Osteoblast (primary cell): ENCODE measurements at regions not wholly inside any gene's neighbourhood (a gene's known extent, or its start where the extent isn't known, plus 50 kb on each side); places are given as distances from the start of the nearest gene placed in this dataset.

Experiments
- DNase-seq: peaks from one replicate; pipeline ENCODE4 v3.0.0; 2011; ENCODE audit warnings: low spot score, mixed read lengths; ENCODE audit not compliant: insufficient read length; ENCODE audit errors: missing footprints
- H2AFZ ChIP-seq: 2 replicates; pipeline ENCODE4 v1.6.0; 2011; ENCODE audit warnings: mild to moderate bottlenecking, low read length
- H3K27ac ChIP-seq: 2 replicates; pipeline ENCODE4 v1.5.1; 2011; ENCODE audit warnings: mild to moderate bottlenecking, low read depth, low read length, moderate library complexity
- H3K27me3 ChIP-seq: 2 replicates; pipeline ENCODE4 v1.6.0; 2012; ENCODE audit warnings: mild to moderate bottlenecking, control low read depth, inconsistent platforms, low read length, moderate library complexity; ENCODE audit not compliant: insufficient read depth
- H3K36me3 ChIP-seq: 2 replicates; pipeline ENCODE4 v1.5.1; 2011; ENCODE audit warnings: mild to moderate bottlenecking, low read length, control low read depth, moderate library complexity; ENCODE audit not compliant: insufficient read depth
- H3K4me1 ChIP-seq: 2 replicates; pipeline ENCODE4 v1.5.1; 2011; ENCODE audit warnings: mild to moderate bottlenecking, low read length, control low read depth, moderate library complexity; ENCODE audit not compliant: insufficient read depth
- H3K4me2 ChIP-seq: 2 replicates; pipeline ENCODE4 v1.6.0; 2011; ENCODE audit warnings: mild to moderate bottlenecking, low read length; ENCODE audit not compliant: insufficient read depth
- H3K4me3 ChIP-seq: fragments of 200-600 bp; sonication (generic); 3 replicates; pipeline ENCODE4 v1.5.1; 2012; ENCODE audit warnings: mild to moderate bottlenecking, low read length, inconsistent platforms; ENCODE audit not compliant: insufficient read depth
- H3K79me2 ChIP-seq: 2 replicates; pipeline ENCODE4 v1.6.0; 2012; ENCODE audit warnings: mild to moderate bottlenecking, low read length, control low read depth, inconsistent platforms; ENCODE audit not compliant: insufficient read depth
- H3K9me3 ChIP-seq: 2 replicates; pipeline ENCODE4 v1.5.1; 2011; ENCODE audit warnings: low read depth, low read length, control low read depth
- H4K20me1 ChIP-seq: 2 replicates; pipeline ENCODE4 v1.6.0; 2012; ENCODE audit warnings: mild to moderate bottlenecking, low read length, control low read depth; ENCODE audit not compliant: insufficient read depth
- CTCF ChIP-seq: IDR thresholded peaks from 2 replicates; pipeline ENCODE4 v1.5.1; 2011; ENCODE audit warnings: mild to moderate bottlenecking, low read depth, low read length, moderate library complexity; ENCODE audit errors: extremely low read depth

- Histone ChIP-seq H3K27ac (no peak overlapping the region), H3K27me3 (no peaks in the 10 kb centered on the region), H3K9me3 (no peaks in the 10 kb centered on the region), H3K79me2 (no peaks in the 10 kb centered on the region), H3K4me2 (no peak overlapping the region), H4K20me1 (no peaks in the 10 kb centered on the region), H2AFZ (no peak overlapping the region), H3K4me3 (no peak overlapping the region), H3K4me1 (no peaks in the 10 kb centered on the region), H3K36me3 (no peaks in the 10 kb centered on the region)
- DNase-seq, result no peak
- TF ChIP-seq CTCF, result no peak
Measured at GRCh38 chr4:53755656-53756055, 164.4 kb upstream of the LNX1 start.

- no peak for DNase-seq
- Histone ChIP-seq H3K36me3 (no peaks in the 10 kb centered on the region), H3K27ac (no peak overlapping the region), H3K27me3 (no peaks in the 10 kb centered on the region), H3K4me3 (no peak overlapping the region), H3K9me3 (no peaks in the 10 kb centered on the region), H3K4me2 (no peak overlapping the region), H2AFZ (no peak overlapping the region), H4K20me1 (no peaks in the 10 kb centered on the region), H3K79me2 (no peaks in the 10 kb centered on the region), H3K4me1 (no peaks in the 10 kb centered on the region)
- no peak for TF ChIP-seq CTCF
Measured at GRCh38 chr4:53752124-53752523, 160.8 kb upstream of the LNX1 start.

- no peaks in the 10 kb centered on the region for H3K79me2 ChIP-seq
- H3K4me1 ChIP-seq, result no peaks in the 10 kb centered on the region
- no peaks in the 10 kb centered on the region for H3K36me3 ChIP-seq
- H3K9me3 ChIP-seq, result no peaks in the 10 kb centered on the region
- H4K20me1 ChIP-seq, result no peaks in the 10 kb centered on the region
- no peak for TF ChIP-seq CTCF
- H3K4me2 ChIP-seq, result no peak overlapping the region
- DNase-seq, result no peak
- H3K27me3 ChIP-seq, result no peaks in the 10 kb centered on the region
- H3K27ac ChIP-seq, result no peak overlapping the region
- H2AFZ ChIP-seq, result peak overlapping the region; percentile 54
- no peak overlapping the region for H3K4me3 ChIP-seq
Measured at GRCh38 chr4:53748328-53748772, 157.1 kb upstream of the LNX1 start.

GRCh38 chr4:53747401-53747800 lies 156.1 kb upstream of the LNX1 start:
- Histone ChIP-seq H4K20me1 (no peaks in the 10 kb centered on the region), H3K27ac (no peak overlapping the region), H3K27me3 (no peaks in the 10 kb centered on the region), H3K36me3 (no peaks in the 10 kb centered on the region), H2AFZ (no peak overlapping the region), H3K4me2 (no peak overlapping the region), H3K79me2 (no peaks in the 10 kb centered on the region), H3K9me3 (no peaks in the 10 kb centered on the region), H3K4me3 (no peak overlapping the region), H3K4me1 (no peaks in the 10 kb centered on the region)
- TF ChIP-seq CTCF, result no peak
- DNase-seq, result no peak
